CD8-positive, alpha-beta memory T cell (primary cell): ENCODE measurements at regions not wholly inside any gene's neighbourhood (a gene's known extent, or its start where the extent isn't known, plus 50 kb on each side); places are given as distances from the start of the nearest gene placed in this dataset.

Experiments used
- CTCF ChIA-PET: fragments of 350-600 bp; sonication (Branson Sonifier 250); formaldehyde crosslinking; loops from one replicate; lab custom pipeline; 2021; ENCODE audit warnings: antibody characterized with exemption; lab: Charles Lee
- POLR2A ChIA-PET: fragments of 350-600 bp; sonication (Branson Sonifier 250); formaldehyde crosslinking; loops from one replicate; lab custom pipeline; 2021; ENCODE audit warnings: antibody characterized with exemption; lab: Charles Lee
- DNase-seq, 5 donors: peaks; one replicate each; pipeline versions ENCODE4 v3.0.0 to v3.0.0-alpha.2; 2020 to 2022; ENCODE audit warnings: mixed read lengths in 1 of 5
- H3K27ac ChIP-seq: one replicate; pipeline ENCODE4 v1.7.0; 2013; ENCODE audit warnings: low read depth, mild to moderate bottlenecking, low read length, moderate library complexity
- H3K27me3 ChIP-seq: 2 replicates; pipeline ENCODE4 v1.7.0; 2013; ENCODE audit warnings: low read length, mild to moderate bottlenecking; ENCODE audit not compliant: insufficient read depth, poor library complexity, severe bottlenecking
- H3K36me3 ChIP-seq: 2 replicates; pipeline ENCODE4 v1.7.0; 2013; ENCODE audit warnings: mild to moderate bottlenecking, low read length, moderate library complexity; ENCODE audit not compliant: insufficient read depth
- H3K4me1 ChIP-seq: 2 replicates; pipeline ENCODE4 v1.7.0; 2013; ENCODE audit warnings: mild to moderate bottlenecking, low read length, moderate library complexity; ENCODE audit not compliant: insufficient read depth
- H3K4me3 ChIP-seq: 2 replicates; pipeline ENCODE4 v1.7.0; 2013; ENCODE audit warnings: mild to moderate bottlenecking, low read length
- H3K9me3 ChIP-seq: 2 replicates; pipeline ENCODE4 v1.7.0; 2013; ENCODE audit warnings: mild to moderate bottlenecking, low read length
- H3K27ac Mint-ChIP-seq, 8 donors: one replicate each; pipeline ENCODE4 v1.8.0; 2020 to 2021; ENCODE audit warnings: mixed read lengths in 8 of 8, mild to moderate bottlenecking in 6 of 8, inconsistent platforms in 3 of 8, moderate library complexity in 3 of 8
- H3K27me3 Mint-ChIP-seq, 2 donors: one replicate each; pipeline ENCODE4 v1.8.0; 2020 to 2021; ENCODE audit warnings: mixed read lengths in 2 of 2, mild to moderate bottlenecking in 1 of 2, moderate library complexity in 1 of 2
- H3K36me3 Mint-ChIP-seq, 3 donors: one replicate each; pipeline ENCODE4 v1.8.0; 2020 to 2021; ENCODE audit warnings: mixed read lengths in 3 of 3, inconsistent platforms in 1 of 3, mild to moderate bottlenecking in 1 of 3
- H3K4me1 Mint-ChIP-seq, 3 donors: one replicate each; pipeline ENCODE4 v1.8.0; 2020 to 2021; ENCODE audit warnings: mixed read lengths in 3 of 3, inconsistent platforms in 1 of 3, mild to moderate bottlenecking in 1 of 3
- H3K4me3 Mint-ChIP-seq, 7 donors: one replicate each; pipeline ENCODE4 v1.8.0; 2020 to 2021; ENCODE audit warnings: mixed read lengths in 7 of 7, mild to moderate bottlenecking in 6 of 7, moderate library complexity in 4 of 7, inconsistent platforms in 2 of 7
- H3K9me3 Mint-ChIP-seq, 5 donors: one replicate each; pipeline ENCODE4 v1.8.0; 2020 to 2022; ENCODE audit warnings: mixed read lengths in 5 of 5, mild to moderate bottlenecking in 3 of 5, moderate library complexity in 2 of 5, inconsistent platforms in 1 of 5

DNA sequence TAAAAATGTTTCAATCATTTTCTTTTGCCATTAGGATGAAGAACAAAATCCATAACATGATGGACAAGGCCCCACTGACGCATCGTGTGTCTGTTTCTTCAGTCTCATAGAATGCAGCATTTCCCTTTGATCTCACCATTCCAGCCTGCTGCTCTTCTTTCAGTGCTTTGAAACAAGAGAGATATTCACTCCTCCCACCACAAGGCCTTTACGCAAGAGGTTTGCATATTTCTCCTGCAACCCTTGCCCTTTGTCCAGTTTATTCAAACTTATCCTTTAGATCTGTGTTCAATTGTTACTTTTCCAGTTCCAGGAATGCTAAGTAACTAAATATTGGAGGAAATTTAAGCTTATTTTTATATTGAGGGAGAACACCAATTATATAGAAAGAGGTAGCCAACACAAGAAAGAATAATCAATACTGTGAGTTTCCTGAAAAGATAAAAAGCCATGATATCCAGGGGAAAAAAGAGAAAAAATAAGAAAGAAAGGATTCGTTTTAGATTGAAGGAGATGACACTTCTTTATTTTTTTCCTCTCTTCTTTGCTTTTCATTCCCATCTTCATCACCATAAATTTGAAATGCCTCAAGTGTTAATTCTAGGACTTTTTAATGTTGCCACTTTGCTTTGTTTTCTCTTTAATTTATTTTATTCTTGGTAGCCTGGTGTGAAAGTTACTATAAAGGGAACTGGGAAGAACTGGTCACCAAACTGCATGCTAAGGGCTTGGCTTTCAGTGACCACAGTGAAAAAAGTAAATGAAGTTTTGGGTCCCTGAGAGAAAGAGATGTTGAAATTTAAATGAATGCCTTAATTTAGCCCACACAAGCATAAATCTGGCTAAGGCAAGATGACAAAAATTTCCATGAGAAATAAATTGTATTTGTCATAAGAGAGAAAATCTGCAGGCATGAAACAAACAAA lies 102.1 kb downstream of the KIF2B start:
- ChIA-PET CTCF (no interaction called here), POLR2A (no interaction called here)
- H3K27me3 Mint-ChIP-seq: no peaks in the 10 kb centered on the region

DNA sequence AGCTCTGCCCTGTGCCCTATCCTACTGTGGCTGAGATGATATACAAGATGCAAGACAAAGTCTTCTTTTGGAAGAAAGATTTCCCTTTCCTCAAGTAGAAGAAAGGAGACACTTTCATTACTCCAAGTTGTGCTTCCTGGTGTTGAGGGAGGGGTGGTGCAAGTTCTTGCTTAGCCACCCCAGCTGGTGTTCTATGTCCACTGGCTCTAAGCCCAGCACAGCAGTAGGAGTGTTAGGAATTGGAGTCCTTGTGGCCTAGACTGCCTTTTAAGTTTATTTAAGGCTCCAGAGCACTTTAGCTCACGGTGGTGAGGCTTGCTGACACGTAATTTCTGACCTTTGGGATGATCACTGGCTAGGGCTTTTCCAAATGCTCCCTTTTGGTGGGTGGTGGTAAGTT lies 109.7 kb downstream of the KIF2B start:
- Histone ChIP-seq H3K4me3 (no peak overlapping the region), H3K4me1 (no peaks in the 10 kb centered on the region), H3K27me3 (no peaks in the 10 kb centered on the region), H3K9me3 (no peaks in the 10 kb centered on the region), H3K36me3 (no peaks in the 10 kb centered on the region), H3K27ac (no peak overlapping the region)
- Mint-ChIP-seq H3K4me1 (no peaks in the 10 kb centered on the region), H3K27me3 (no peaks in the 10 kb centered on the region), H3K27ac (no peak overlapping the region), H3K36me3 (no peaks in the 10 kb centered on the region), H3K4me3 (no peak overlapping the region), H3K9me3 (peaks cover 0 to 17% (median 12%) of the 10 kb centered on the region in 5 donors)
- ChIA-PET POLR2A (no interaction called here), CTCF (no interaction called here)
- DNase-seq: no peak

More for the DNA sequence above, 102.1 kb downstream of the KIF2B start:
- no peaks in the 10 kb centered on the region for H3K4me1 ChIP-seq
- Mint-ChIP-seq H3K27ac (no peak overlapping the region), H3K4me3 (no peak overlapping the region), H3K36me3 (no peaks in the 10 kb centered on the region), H3K4me1 (no peaks in the 10 kb centered on the region), H3K9me3 (peaks cover 4 to 14% (median 6%) of the 10 kb centered on the region in 5 donors)
- no peak overlapping the region for H3K27ac ChIP-seq
- H3K36me3 ChIP-seq: no peaks in the 10 kb centered on the region
- DNase-seq: no peak
- no peak overlapping the region for H3K4me3 ChIP-seq
- no peaks in the 10 kb centered on the region for H3K9me3 ChIP-seq
- no peaks in the 10 kb centered on the region for H3K27me3 ChIP-seq

DNA sequence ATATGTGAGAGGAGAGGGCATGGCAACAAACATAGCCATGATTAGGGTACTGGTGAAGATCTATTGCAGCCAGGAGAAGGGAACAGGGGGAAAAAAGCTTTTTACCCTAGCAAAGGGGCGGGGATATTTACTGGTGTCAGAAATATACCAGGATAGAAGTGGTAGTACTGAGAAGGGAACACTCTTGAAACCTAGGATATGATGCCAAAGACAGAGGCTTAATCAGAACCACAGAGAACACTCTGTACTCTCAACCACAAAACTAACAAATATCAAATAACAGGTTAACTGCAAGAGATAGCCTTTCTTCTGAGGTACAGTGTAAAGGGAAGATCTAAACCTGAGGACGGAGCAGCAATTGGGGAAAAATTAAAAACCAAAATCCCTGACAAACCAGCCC lies 112.2 kb downstream of the KIF2B start:
- Mint-ChIP-seq H3K36me3 (no peaks in the 10 kb centered on the region), H3K9me3 (peaks cover 0 to 15% (median 8%) of the 10 kb centered on the region in 5 donors), H3K27ac (no peak overlapping the region), H3K4me3 (no peak overlapping the region), H3K4me1 (no peaks in the 10 kb centered on the region), H3K27me3 (no peaks in the 10 kb centered on the region)
- no peak for DNase-seq
- no peaks in the 10 kb centered on the region for H3K36me3 ChIP-seq
- no peaks in the 10 kb centered on the region for H3K4me1 ChIP-seq
- no peak overlapping the region for H3K27ac ChIP-seq
- no peaks in the 10 kb centered on the region for H3K27me3 ChIP-seq
- no peak overlapping the region for H3K4me3 ChIP-seq
- POLR2A ChIA-PET: no interaction called here
- H3K9me3 ChIP-seq: no peaks in the 10 kb centered on the region
- CTCF ChIA-PET: no interaction called here

DNA sequence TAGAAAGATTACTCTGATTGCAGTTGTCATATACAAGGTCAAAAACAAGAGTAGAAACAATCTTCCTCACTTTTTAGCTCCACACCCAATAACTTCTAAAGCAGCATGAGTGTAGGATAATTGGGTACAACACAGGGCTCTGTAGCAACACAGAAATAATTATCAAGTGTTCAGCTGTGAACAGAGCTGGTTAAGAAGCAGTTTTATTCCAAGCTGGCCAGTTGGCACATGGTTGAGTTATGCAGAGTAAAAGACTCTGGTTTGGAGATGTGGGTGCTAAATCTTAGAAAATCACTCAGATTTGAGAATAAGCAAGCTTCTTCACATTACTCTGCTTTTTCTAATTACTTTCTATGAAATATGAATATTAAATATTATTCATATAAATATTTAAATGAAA lies 118.5 kb downstream of the KIF2B start:
- H3K27me3 ChIP-seq: no peaks in the 10 kb centered on the region
- Mint-ChIP-seq H3K36me3 (no peaks in the 10 kb centered on the region), H3K4me1 (no peaks in the 10 kb centered on the region), H3K27me3 (no peaks in the 10 kb centered on the region), H3K9me3 (peaks cover 0 to 30% (median 3%) of the 10 kb centered on the region in 5 donors), H3K4me3 (no peak overlapping the region), H3K27ac (no peak overlapping the region)
- no peaks in the 10 kb centered on the region for H3K36me3 ChIP-seq
- no peak overlapping the region for H3K4me3 ChIP-seq
- H3K9me3 ChIP-seq: no peaks in the 10 kb centered on the region
- POLR2A ChIA-PET: no interaction called here
- no peaks in the 10 kb centered on the region for H3K4me1 ChIP-seq
- no peak overlapping the region for H3K27ac ChIP-seq
- CTCF ChIA-PET: no interaction called here
- DNase-seq: no peak

DNA sequence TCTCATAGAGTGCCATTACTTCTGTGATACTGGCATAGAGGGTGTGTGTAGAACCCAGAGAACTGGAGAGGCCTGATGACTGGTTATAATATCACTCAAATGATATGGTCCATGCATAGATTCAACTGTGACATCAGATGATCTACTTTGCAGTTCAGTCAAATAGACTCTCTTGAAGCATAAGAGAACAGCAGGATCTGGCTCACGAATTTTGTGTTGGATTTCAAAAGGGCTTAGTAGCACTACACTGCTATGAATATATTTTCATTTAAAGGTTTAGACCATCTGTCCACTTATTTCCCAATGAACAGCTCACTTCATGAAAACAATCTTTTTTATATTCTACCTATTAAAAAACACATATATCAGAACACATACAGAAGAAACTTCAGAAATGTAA lies 119.7 kb downstream of the KIF2B start:
- no peak overlapping the region for H3K4me3 Mint-ChIP-seq
- H3K36me3 Mint-ChIP-seq: no peaks in the 10 kb centered on the region
- no peak overlapping the region for H3K4me3 ChIP-seq
- no peaks in the 10 kb centered on the region for H3K4me1 Mint-ChIP-seq
- no peaks in the 10 kb centered on the region for H3K9me3 ChIP-seq
- no peaks in the 10 kb centered on the region for H3K27me3 Mint-ChIP-seq
- H3K27me3 ChIP-seq: no peaks in the 10 kb centered on the region
- no peak overlapping the region for H3K27ac Mint-ChIP-seq
- peaks cover 0 to 36% (median 3%) of the 10 kb centered on the region in 5 donors for H3K9me3 Mint-ChIP-seq
- no peak for DNase-seq
- no peaks in the 10 kb centered on the region for H3K4me1 ChIP-seq
- ChIA-PET POLR2A (no interaction called here), CTCF (no interaction called here)
- no peak overlapping the region for H3K27ac ChIP-seq
- no peaks in the 10 kb centered on the region for H3K36me3 ChIP-seq

DNA sequence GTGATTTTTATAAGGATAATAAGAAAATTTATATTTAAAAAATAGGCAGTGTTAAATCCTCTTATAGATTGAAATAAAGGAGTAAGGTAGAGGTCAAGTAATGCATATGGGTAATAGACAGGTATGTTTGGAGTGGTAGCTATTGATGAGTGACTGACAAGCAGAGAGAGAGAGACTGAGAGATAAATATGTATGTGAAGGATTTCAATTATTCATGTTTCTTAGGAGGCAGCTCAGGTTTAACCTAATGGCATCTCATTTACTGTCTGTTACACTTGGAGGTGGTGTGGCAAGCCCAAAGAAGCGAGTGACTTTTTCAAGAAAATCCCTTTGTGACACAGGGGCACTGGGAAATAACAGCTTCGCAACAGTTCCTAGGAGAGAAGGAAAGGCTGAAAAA lies 120.2 kb downstream of the KIF2B start:
- DNase-seq: no peak
- no peaks in the 10 kb centered on the region for H3K4me1 ChIP-seq
- H3K27ac Mint-ChIP-seq: no peak overlapping the region
- H3K4me3 Mint-ChIP-seq: no peak overlapping the region
- no peak overlapping the region for H3K4me3 ChIP-seq
- no peak overlapping the region for H3K27ac ChIP-seq
- POLR2A ChIA-PET: no interaction called here
- CTCF ChIA-PET: no interaction called here
- no peaks in the 10 kb centered on the region for H3K27me3 ChIP-seq
- H3K36me3 Mint-ChIP-seq: no peaks in the 10 kb centered on the region
- H3K9me3 ChIP-seq: no peaks in the 10 kb centered on the region
- H3K4me1 Mint-ChIP-seq: no peaks in the 10 kb centered on the region
- H3K36me3 ChIP-seq: no peaks in the 10 kb centered on the region
- no peaks in the 10 kb centered on the region for H3K27me3 Mint-ChIP-seq
- H3K9me3 Mint-ChIP-seq: peaks cover 0 to 35% (median 3%) of the 10 kb centered on the region in 5 donors

DNA sequence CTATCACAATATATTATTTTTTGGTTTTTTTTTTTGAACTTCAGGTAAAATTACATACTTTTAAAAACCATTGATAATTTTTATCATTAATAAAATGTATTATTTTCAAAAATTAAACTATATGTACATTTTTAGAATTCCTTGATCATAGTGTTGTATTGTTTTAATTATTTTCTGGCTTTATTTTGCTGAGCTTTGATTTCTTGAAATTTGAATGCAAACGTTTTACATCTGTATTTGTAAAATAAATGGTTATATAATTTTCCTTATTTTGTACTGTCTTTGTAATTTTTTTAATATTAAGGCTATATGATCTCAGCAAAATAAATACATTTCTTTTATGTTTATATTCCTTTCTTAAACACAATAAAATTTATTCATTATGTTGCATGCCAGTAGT lies 125.6 kb downstream of the KIF2B start:
- no peaks in the 10 kb centered on the region for H3K4me1 Mint-ChIP-seq
- ChIA-PET POLR2A (no interaction called here), CTCF (no interaction called here)
- no peak overlapping the region for H3K27ac Mint-ChIP-seq
- Histone ChIP-seq H3K36me3 (no peaks in the 10 kb centered on the region), H3K9me3 (peaks cover 8% of the 10 kb centered on the region), H3K4me3 (no peak overlapping the region), H3K27ac (no peak overlapping the region), H3K4me1 (no peaks in the 10 kb centered on the region), H3K27me3 (no peaks in the 10 kb centered on the region)
- H3K36me3 Mint-ChIP-seq: no peaks in the 10 kb centered on the region
- peaks cover 13 to 42% (median 16%) of the 10 kb centered on the region in 5 donors for H3K9me3 Mint-ChIP-seq
- no peak for DNase-seq
- H3K27me3 Mint-ChIP-seq: no peaks in the 10 kb centered on the region
- no peak overlapping the region for H3K4me3 Mint-ChIP-seq

DNA sequence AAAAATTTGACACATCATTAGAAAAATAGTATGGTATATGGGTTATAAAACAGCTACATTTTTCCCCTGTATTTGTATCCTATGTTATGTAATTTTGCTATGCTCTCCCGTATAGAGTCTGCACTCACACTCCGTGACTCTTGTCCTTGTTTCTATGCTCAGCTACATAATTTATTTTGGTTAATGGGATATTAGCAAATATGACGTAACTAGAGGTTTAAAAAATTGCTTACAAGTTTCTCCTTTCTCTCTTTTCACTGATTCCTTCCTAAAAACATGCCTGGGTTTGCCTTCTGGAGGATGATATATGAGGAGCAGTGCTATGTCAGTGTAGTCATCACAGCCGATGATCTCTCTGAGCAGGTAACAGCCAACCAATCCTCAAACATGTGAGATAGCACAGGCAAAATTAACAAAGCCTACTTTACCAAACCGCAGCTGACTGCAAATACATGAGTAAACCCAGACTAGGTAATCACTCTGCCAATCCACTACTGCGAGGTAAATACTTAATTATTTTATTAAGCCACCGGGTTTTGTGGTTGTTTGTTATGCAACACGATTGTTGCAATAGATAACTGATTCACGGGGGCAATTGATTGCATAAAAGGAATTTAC lies 126.9 kb downstream of the KIF2B start:
- no peak overlapping the region for H3K4me3 Mint-ChIP-seq
- H3K27ac Mint-ChIP-seq: no peak overlapping the region
- H3K4me1 Mint-ChIP-seq: no peaks in the 10 kb centered on the region
- Histone ChIP-seq H3K27me3 (no peaks in the 10 kb centered on the region), H3K9me3 (peaks cover 12% of the 10 kb centered on the region), H3K4me3 (no peak overlapping the region), H3K4me1 (no peaks in the 10 kb centered on the region), H3K27ac (no peak overlapping the region), H3K36me3 (no peaks in the 10 kb centered on the region)
- CTCF ChIA-PET: no interaction called here
- H3K36me3 Mint-ChIP-seq: no peaks in the 10 kb centered on the region
- no peak for DNase-seq
- no peaks in the 10 kb centered on the region for H3K27me3 Mint-ChIP-seq
- POLR2A ChIA-PET: no interaction called here
- peaks cover 17 to 49% (median 25%) of the 10 kb centered on the region in 5 donors for H3K9me3 Mint-ChIP-seq
